Activated T-cell treated with anti-CD3 and anti-CD28 coated beads, Interleukin-2, amount 50 U/mL, for 1 hour (primary cell): ENCODE measurements at regions not wholly inside any gene's neighbourhood (a gene's known extent, or its start where the extent isn't known, plus 50 kb on each side); places are given as distances from the start of the nearest gene placed in this dataset.
A peak's percentile ranks its signal among the peaks of the same experiment; 100 is the strongest.

Experiments
- DNase-seq: peaks from one replicate; pipeline ENCODE4 v3.0.0-alpha.2; 2020

GRCh38 chr12:27382924-27383323, 50.3 kb downstream of the BMAL2 start:
- no peak for DNase-seq

GRCh38 chr12:27383429-27384260, 51.0 kb downstream of the BMAL2 start:
- DNase-seq, result peak; percentile 50

- DNase-seq, result no peak
Observed at GRCh38 chr12:27384261-27384590, 51.6 kb downstream of the BMAL2 start.

GRCh38 chr12:27385766-27386564, 53.3 kb downstream of the BMAL2 start:
- DNase-seq, result no peak

GRCh38 chr12:27387473-27387872, 54.8 kb downstream of the BMAL2 start:
- no peak for DNase-seq

GRCh38 chr12:27388650-27389049, 56.0 kb downstream of the BMAL2 start:
- DNase-seq, result no peak

- DNase-seq, result no peak
Observed at GRCh38 chr12:27394676-27395075, 51.9 kb upstream of the SMCO2 start.

GRCh38 chr12:27396216-27396815, 50.2 kb upstream of the SMCO2 start:
- DNase-seq, result no peak
